ENCODE measurements at regions not wholly inside any gene's neighbourhood (a gene's known extent, or its start where the extent isn't known, plus 50 kb on each side); places are given as distances from the start of the nearest gene placed in this dataset.

- no peak for DNase-seq
- Histone ChIP-seq H3K23ac (ENCODE audit: insufficient read length, low read depth, low read length) (no peak overlapping the region), H3K4me2 (ENCODE audit: insufficient read depth, insufficient read length, low read length) (no peak overlapping the region), H2BK20ac (ENCODE audit: low read depth, low read length, poor library complexity, severe bottlenecking) (no peak overlapping the region), H3K14ac (ENCODE audit: insufficient read depth, low read length) (no peak overlapping the region), H2AK5ac (ENCODE audit: insufficient read length, low read length) (no peak overlapping the region), H3K79me1 (ENCODE audit: insufficient read depth, low read depth, low read length, poor library complexity, severe bottlenecking) (no peaks in the 10 kb centered on the region), H3K23me2 (ENCODE audit: insufficient read length, low read depth, low read length, poor library complexity, severe bottlenecking) (no peaks in the 10 kb centered on the region), H4K8ac (replicated peaks; ENCODE audit: insufficient read length, low read depth, low read length) (no peak overlapping the region), H3K18ac (ENCODE audit: insufficient read length, low read depth, low read length) (no peak overlapping the region), H4K5ac (ENCODE audit: insufficient read length, low read depth, low read length) (no peak overlapping the region), H2BK12ac (ENCODE audit: insufficient read length, low read depth, low read length) (no peak overlapping the region), H3K27me3 (ENCODE audit: insufficient read depth, low read length) (no peaks in the 10 kb centered on the region), H4K20me1 (ENCODE audit: control insufficient read depth, insufficient read depth, insufficient read length) (no peaks in the 10 kb centered on the region), H3K56ac (ENCODE audit: insufficient read length, low read depth, low read length) (no peak overlapping the region), H3K9ac (ENCODE audit: extremely low read depth, insufficient read length, low read length) (no peak overlapping the region), H3T11ph (ENCODE audit: low read length) (no peak overlapping the region), H4K91ac (ENCODE audit: insufficient read length, low read depth, low read length) (no peak overlapping the region), H2BK15ac (ENCODE audit: low read depth, low read length) (no peak overlapping the region), H3K4ac (ENCODE audit: low read depth, low read length) (no peak overlapping the region), H3K27ac (ENCODE audit: insufficient read length, low read depth, low read length) (no peak overlapping the region), H3K4me1 (ENCODE audit: insufficient read depth, low read length) (no peaks in the 10 kb centered on the region), H2AFZ (ENCODE audit: low read length) (no peak overlapping the region), H3K79me2 (ENCODE audit: insufficient read depth, low read length) (no peaks in the 10 kb centered on the region), H2BK5ac (ENCODE audit: insufficient read length, low read length) (no peak overlapping the region), H3K9me3 (ENCODE audit: control insufficient read depth, low read depth, low read length) (no peaks in the 10 kb centered on the region), H2BK120ac (ENCODE audit: low read depth, low read length, poor library complexity, severe bottlenecking) (no peak overlapping the region)
- peaks cover 0 to 6% (median 0%) of the 10 kb centered on the region in 3 experiments; a peak in 3 of 7 replicates for H3K36me3 Mint-ChIP-seq (ENCODE audit: insufficient read depth in 1 of 3, low read depth in 3 of 3)
- no peak overlapping the region for H3K4me3 Mint-ChIP-seq
- H3K9me3 Mint-ChIP-seq: peaks cover 6 to 8% of the 10 kb centered on the region in 2 experiments
- no peak overlapping the region for H3K27ac Mint-ChIP-seq
- peaks cover 5 to 6% of the 10 kb centered on the region in 2 experiments for H3K4me1 Mint-ChIP-seq
- TF ChIP-seq, protein P1, sequence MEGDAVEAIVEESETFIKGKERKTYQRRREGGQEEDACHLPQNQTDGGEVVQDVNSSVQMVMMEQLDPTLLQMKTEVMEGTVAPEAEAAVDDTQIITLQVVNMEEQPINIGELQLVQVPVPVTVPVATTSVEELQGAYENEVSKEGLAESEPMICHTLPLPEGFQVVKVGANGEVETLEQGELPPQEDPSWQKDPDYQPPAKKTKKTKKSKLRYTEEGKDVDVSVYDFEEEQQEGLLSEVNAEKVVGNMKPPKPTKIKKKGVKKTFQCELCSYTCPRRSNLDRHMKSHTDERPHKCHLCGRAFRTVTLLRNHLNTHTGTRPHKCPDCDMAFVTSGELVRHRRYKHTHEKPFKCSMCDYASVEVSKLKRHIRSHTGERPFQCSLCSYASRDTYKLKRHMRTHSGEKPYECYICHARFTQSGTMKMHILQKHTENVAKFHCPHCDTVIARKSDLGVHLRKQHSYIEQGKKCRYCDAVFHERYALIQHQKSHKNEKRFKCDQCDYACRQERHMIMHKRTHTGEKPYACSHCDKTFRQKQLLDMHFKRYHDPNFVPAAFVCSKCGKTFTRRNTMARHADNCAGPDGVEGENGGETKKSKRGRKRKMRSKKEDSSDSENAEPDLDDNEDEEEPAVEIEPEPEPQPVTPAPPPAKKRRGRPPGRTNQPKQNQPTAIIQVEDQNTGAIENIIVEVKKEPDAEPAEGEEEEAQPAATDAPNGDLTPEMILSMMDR (conservative IDR thresholded peaks at IDR 0.05): no peak
- no CpG with 5 or more reads among the region's 4 CpGs for WGBS (ENCODE audit: extremely low coverage, insufficient read length, low lambda C conversion rate)
- no peaks in the 10 kb centered on the region; the same call in 1 of the 2 replicates for H3K27me3 Mint-ChIP-seq (ENCODE audit: low read depth)
Observed at GRCh38 chr21:35268817-35269216, 219.7 kb upstream of the RUNX1 start.

All from H9 (cell line).